IMR-90 (cell line): ENCODE measurements at regions not wholly inside any gene's neighbourhood (a gene's known extent, or its start where the extent isn't known, plus 50 kb on each side); places are given as distances from the start of the nearest gene placed in this dataset.
"Not testable (repeated sequence)": the region's sequence is repeated elsewhere in the genome, so short reads cannot be mapped to it uniquely, and the experiment has no call there.

ENCODE experiments used
- CEBPB ChIP-seq: IDR thresholded peaks from 2 replicates; pipeline ENCODE4 v1.6.1; 2012; ENCODE audit warnings: low read depth, low read length, improper control_type of control experiment
- MAFK ChIP-seq: IDR thresholded peaks from 2 replicates; pipeline ENCODE4 v1.6.1; 2012; ENCODE audit warnings: low read depth, low read length, improper control_type of control experiment
- POLR2A ChIP-seq: IDR thresholded peaks from 2 replicates; pipeline ENCODE4 v1.6.1; 2012; ENCODE audit warnings: mild to moderate bottlenecking, low read depth, low read length
- TF ChIP-seq, protein P1 (sequence below): conservative IDR thresholded peaks from 2 replicates; pipeline ENCODE4 v1.5.1; 2012; ENCODE audit warnings: mild to moderate bottlenecking, low read depth, low read length, improper control_type of control experiment

DNA sequence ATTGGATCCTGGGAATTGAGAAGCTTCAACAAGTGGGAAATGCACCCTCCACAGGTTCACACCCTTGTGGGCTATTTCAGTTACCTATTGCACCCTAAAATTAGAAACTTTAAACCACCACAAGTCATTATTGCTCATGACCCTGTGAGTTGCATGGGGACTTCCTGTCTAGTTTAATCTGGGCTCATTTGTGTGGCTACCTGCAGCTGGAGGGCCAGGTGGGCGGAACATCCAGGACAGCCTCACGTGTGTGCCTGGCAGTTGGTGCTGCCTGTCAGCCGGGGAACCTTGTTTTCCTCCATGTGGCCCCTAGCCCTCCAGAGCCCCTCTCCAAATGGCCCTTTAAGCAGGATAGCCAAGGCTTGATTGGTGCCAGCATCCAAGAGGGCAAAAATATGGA is 128.5 kb upstream of the ROPN1B start:
- TF ChIP-seq, protein P1, sequence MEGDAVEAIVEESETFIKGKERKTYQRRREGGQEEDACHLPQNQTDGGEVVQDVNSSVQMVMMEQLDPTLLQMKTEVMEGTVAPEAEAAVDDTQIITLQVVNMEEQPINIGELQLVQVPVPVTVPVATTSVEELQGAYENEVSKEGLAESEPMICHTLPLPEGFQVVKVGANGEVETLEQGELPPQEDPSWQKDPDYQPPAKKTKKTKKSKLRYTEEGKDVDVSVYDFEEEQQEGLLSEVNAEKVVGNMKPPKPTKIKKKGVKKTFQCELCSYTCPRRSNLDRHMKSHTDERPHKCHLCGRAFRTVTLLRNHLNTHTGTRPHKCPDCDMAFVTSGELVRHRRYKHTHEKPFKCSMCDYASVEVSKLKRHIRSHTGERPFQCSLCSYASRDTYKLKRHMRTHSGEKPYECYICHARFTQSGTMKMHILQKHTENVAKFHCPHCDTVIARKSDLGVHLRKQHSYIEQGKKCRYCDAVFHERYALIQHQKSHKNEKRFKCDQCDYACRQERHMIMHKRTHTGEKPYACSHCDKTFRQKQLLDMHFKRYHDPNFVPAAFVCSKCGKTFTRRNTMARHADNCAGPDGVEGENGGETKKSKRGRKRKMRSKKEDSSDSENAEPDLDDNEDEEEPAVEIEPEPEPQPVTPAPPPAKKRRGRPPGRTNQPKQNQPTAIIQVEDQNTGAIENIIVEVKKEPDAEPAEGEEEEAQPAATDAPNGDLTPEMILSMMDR, result not testable (repeated sequence)
- TF ChIP-seq POLR2A, CEBPB, MAFK: not testable (repeated sequence)
